Progenitor cell of endocrine pancreas (in vitro differentiated cells): ENCODE measurements at regions not wholly inside any gene's neighbourhood (a gene's known extent, or its start where the extent isn't known, plus 50 kb on each side); places are given as distances from the start of the nearest gene placed in this dataset.

Experiments used
- DNase-seq: peaks from one replicate; pipeline ENCODE4 v3.0.0; 2021; ENCODE audit warnings: low spot score; ENCODE audit not compliant: unreplicated experiment
- H3K27ac Mint-ChIP-seq: 2 replicates; pipeline ENCODE4 v1.8.0; 2021; ENCODE audit warnings: mild to moderate bottlenecking, moderate library complexity, mixed read lengths
- H3K27me3 Mint-ChIP-seq: 2 replicates; pipeline ENCODE4 v1.8.0; 2021; ENCODE audit warnings: mixed read lengths
- H3K36me3 Mint-ChIP-seq: 2 replicates; pipeline ENCODE4 v1.8.0; 2022; ENCODE audit warnings: mixed read lengths; ENCODE audit not compliant: insufficient read depth
- H3K4me1 Mint-ChIP-seq: 2 replicates; pipeline ENCODE4 v1.8.0; 2021; ENCODE audit warnings: low read depth, mixed read lengths
- H3K4me3 Mint-ChIP-seq: 2 replicates; pipeline ENCODE4 v1.8.0; 2021; ENCODE audit warnings: low read depth, mild to moderate bottlenecking, moderate library complexity, mixed read lengths
- H3K9me3 Mint-ChIP-seq: 2 replicates; pipeline ENCODE4 v1.8.0; 2021; ENCODE audit warnings: low read depth, mixed read lengths
- TF ChIP-seq, protein P1 (sequence below): fragments of 200-600 bp; sonication (generic); IDR thresholded peaks from one replicate; pipeline ENCODE4 v1.5.0; 2021; ENCODE audit warnings: antibody characterized with exemption, mild to moderate bottlenecking; ENCODE audit not compliant: unreplicated experiment

DNA sequence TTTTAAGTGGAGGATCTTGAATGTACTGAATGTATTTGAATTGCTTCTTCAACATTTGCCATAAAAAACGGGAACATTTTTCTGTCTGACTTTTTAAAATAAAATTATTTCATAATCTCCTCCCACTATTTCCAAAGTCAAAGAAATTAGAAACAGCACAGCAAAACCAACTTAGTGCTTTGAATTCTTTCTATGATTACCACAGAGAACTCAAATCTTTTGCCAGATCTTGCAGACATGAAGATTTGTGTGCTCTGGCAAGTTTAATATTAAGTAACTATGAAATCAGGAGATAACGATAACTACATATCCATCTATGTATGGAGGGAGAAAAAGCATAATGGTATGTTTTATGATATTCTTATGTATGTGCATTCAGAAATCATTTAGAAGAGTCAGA is 982.2 kb downstream of the PCDH7 start:
- Mint-ChIP-seq H3K4me3 (no peak overlapping the region), H3K36me3 (peaks cover 1% of the 10 kb centered on the region), H3K9me3 (peaks cover 18% of the 10 kb centered on the region), H3K27ac (no peak overlapping the region), H3K4me1 (no peaks in the 10 kb centered on the region), H3K27me3 (no peaks in the 10 kb centered on the region)
- DNase-seq: no peak
- TF ChIP-seq, protein P1, sequence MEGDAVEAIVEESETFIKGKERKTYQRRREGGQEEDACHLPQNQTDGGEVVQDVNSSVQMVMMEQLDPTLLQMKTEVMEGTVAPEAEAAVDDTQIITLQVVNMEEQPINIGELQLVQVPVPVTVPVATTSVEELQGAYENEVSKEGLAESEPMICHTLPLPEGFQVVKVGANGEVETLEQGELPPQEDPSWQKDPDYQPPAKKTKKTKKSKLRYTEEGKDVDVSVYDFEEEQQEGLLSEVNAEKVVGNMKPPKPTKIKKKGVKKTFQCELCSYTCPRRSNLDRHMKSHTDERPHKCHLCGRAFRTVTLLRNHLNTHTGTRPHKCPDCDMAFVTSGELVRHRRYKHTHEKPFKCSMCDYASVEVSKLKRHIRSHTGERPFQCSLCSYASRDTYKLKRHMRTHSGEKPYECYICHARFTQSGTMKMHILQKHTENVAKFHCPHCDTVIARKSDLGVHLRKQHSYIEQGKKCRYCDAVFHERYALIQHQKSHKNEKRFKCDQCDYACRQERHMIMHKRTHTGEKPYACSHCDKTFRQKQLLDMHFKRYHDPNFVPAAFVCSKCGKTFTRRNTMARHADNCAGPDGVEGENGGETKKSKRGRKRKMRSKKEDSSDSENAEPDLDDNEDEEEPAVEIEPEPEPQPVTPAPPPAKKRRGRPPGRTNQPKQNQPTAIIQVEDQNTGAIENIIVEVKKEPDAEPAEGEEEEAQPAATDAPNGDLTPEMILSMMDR: no peak

DNA sequence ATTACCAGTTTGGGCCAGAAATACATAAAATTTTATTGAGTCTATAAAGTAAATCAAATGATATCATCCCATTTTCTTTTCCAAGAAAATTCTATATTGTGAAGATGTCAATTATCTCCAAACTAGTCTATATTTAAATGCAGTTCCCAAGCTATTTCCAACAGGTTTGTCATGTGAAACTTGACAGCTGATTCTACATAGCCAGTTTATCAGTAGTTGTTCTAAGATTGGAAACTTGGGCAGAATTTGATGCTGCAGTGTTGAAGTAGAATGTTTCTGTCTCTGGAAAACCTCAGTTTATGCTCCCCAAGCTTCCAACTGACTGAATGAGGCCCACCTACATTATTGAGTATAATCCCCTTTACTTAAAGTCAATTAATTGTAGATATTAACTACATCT is 994.1 kb downstream of the PCDH7 start:
- Mint-ChIP-seq H3K27me3 (no peaks in the 10 kb centered on the region), H3K4me3 (no peak overlapping the region), H3K4me1 (no peaks in the 10 kb centered on the region), H3K9me3 (peaks cover 3% of the 10 kb centered on the region), H3K36me3 (no peaks in the 10 kb centered on the region), H3K27ac (no peak overlapping the region)
- no peak for DNase-seq
- TF ChIP-seq, protein P1: no peak

DNA sequence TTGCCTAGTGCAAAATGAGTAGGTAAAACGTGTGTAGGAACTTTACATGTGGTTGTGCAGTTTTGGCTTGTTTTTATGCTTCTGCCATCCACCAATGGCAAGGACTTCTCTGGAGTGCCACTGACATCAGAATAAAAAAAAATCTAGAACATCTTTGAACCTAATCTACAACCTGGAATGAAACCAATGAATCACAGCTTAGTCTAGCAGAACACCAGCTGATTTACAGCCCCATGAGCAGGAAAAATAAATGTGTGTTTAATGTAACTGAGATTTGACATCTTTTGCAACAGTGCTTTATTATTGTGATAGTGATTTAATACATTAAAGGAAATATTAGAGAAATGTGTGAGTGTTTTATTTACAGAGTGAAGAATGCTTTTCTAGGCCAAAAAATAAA is 995.1 kb downstream of the PCDH7 start:
- no peak overlapping the region for H3K4me3 Mint-ChIP-seq
- TF ChIP-seq, protein P1: no peak
- no peak for DNase-seq
- no peaks in the 10 kb centered on the region for H3K4me1 Mint-ChIP-seq
- H3K27ac Mint-ChIP-seq: no peak overlapping the region
- H3K27me3 Mint-ChIP-seq: no peaks in the 10 kb centered on the region
- H3K36me3 Mint-ChIP-seq: no peaks in the 10 kb centered on the region
- peaks cover 4% of the 10 kb centered on the region for H3K9me3 Mint-ChIP-seq

DNA sequence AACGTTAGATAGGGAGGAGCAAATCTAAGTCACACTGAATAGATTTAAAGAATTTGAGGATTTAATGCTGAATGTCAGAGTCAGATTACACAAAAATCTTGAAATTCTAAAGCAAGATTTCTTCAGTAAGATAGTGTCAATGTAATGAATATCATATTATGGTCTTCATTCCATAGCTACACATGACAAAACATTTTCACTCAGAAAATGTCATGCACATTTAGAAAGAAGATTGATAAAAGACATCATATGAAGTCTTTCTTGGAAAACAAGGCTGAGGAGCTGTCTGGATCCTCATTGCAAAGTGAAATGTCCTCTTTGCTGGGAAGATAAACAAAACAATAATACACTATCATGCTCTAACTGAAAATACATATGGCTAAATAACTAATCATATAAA is 1006.9 kb downstream of the PCDH7 start:
- H3K36me3 Mint-ChIP-seq: no peaks in the 10 kb centered on the region
- no peaks in the 10 kb centered on the region for H3K4me1 Mint-ChIP-seq
- H3K27me3 Mint-ChIP-seq: no peaks in the 10 kb centered on the region
- H3K9me3 Mint-ChIP-seq: no peaks in the 10 kb centered on the region
- no peak overlapping the region for H3K4me3 Mint-ChIP-seq
- DNase-seq: no peak
- H3K27ac Mint-ChIP-seq: no peak overlapping the region
- TF ChIP-seq, protein P1: no peak

DNA sequence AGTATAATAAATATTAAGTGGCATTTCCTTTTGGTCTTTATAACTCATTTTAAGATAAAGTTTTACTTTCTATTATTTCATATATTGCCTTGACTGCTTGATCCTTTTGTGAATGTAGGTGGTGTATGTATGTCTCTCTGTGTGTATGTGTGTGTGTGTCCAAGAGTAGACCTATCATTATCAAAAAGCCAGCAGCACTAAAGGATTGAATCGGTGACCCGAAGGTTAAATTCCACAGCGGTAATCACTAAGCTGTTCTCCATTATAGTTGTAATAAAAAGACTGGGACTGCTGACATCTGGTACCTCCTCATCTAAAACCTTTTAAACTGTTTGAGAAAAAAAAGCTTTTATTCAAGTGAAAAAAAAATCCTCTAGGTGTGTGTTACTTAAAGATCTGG is 1014.8 kb downstream of the PCDH7 start:
- H3K4me3 Mint-ChIP-seq: no peak overlapping the region
- TF ChIP-seq, protein P1: no peak
- H3K9me3 Mint-ChIP-seq: peaks cover 4% of the 10 kb centered on the region
- no peaks in the 10 kb centered on the region for H3K36me3 Mint-ChIP-seq
- no peak overlapping the region for H3K27ac Mint-ChIP-seq
- DNase-seq: no peak
- no peaks in the 10 kb centered on the region for H3K27me3 Mint-ChIP-seq
- no peaks in the 10 kb centered on the region for H3K4me1 Mint-ChIP-seq
